ENCODE measurements at regions not wholly inside any gene's neighbourhood (a gene's known extent, or its start where the extent isn't known, plus 50 kb on each side); places are given as distances from the start of the nearest gene placed in this dataset.
A peak's percentile ranks its signal among the peaks of the same experiment; 100 is the strongest.

DNA sequence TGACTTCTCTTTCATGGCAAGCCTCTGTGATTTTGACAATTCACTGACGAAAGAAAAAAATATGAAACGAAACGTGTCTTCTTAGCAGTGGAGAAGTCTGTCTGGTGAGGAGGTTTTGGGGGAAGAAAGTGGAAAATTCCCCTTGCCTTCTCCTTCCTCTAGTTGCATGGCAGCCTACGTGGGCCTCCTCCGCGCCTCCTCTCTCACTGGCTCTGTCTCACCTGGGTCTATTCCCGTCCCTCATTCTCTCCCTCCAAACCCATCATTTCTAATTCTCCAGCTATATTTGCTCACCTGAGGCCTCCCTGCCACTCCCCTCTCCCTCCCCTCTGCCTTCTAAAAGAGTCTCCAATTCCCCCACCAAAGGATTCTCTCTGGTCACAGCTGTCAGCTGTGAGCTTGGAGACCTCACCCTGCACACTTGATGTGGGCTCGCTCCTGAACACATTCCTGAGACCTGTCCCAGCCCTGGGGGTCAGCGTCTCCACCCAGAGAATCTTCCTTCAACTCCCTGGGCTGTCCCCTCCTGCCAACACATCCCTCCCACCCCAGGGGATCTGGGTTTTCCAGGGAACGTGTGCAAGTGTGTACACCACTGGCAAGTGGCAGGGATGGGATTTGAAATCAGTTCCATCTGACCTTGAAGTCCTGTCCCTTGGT, 159.6 kb upstream of the PMEPA1 start:
- Histone ChIP-seq H4K20me1 (replicated peaks in 1 of 2; ENCODE audit: control insufficient read depth in 1 of 2, insufficient read depth in 2 of 2, low read length in 2 of 2) (no peaks in the 10 kb centered on the region), H3K4me1 (replicated peaks in 1 of 4; ENCODE audit: control insufficient read depth in 3 of 4, insufficient read depth in 4 of 4, low read length in 3 of 4) (peaks cover 0 to 5% (median 0%) of the 10 kb centered on the region in 4 experiments; a peak in 3 of 7 replicates), H4K5ac (ENCODE audit: insufficient read length, low read depth, low read length) (no peak overlapping the region), H3K36me3 (ENCODE audit: control insufficient read depth in 2 of 4, insufficient read depth in 4 of 4, low read length in 3 of 4) (no peaks in the 10 kb centered on the region), H4K8ac (ENCODE audit: extremely low read depth, insufficient read depth, low read length) (no peak overlapping the region; the same call in 1 of the 2 replicates), H2BK15ac (ENCODE audit: low read length) (no peak overlapping the region), H3K79me2 (ENCODE audit: control insufficient read depth in 1 of 2, insufficient read depth in 2 of 2, low read length in 2 of 2) (no peaks in the 10 kb centered on the region), H2BK120ac (replicated peaks; ENCODE audit: low read depth, low read length) (no peak overlapping the region), H2AFZ (ENCODE audit: low read length) (no peak overlapping the region), H3K4ac (replicated peaks; ENCODE audit: insufficient read length, low read depth, low read length) (no peak overlapping the region), H3K9me3 (ENCODE audit: insufficient read depth in 2 of 2, low read depth in 1 of 2, low read length in 1 of 2) (no peaks in the 10 kb centered on the region), H3K27ac (ENCODE audit: low read depth, low read length) (no peak overlapping the region), H3K56ac (replicated peaks; ENCODE audit: insufficient read length, low read depth, low read length) (no peak overlapping the region), H3K4me2 (ENCODE audit: insufficient read depth in 1 of 2, low read depth in 2 of 2, low read length in 2 of 2) (no peak overlapping the region), H2AK5ac (ENCODE audit: low read depth, low read length) (no peak overlapping the region; the same call in 1 of the 2 replicates), H2BK5ac (ENCODE audit: low read depth, low read length) (0 out of 2 replicates have a peak overlapping the region, but pooled peaks have one; percentile 5), H4K91ac (replicated peaks; ENCODE audit: insufficient read length, low read length) (no peak overlapping the region), H2BK12ac (ENCODE audit: low read depth, low read length) (no peak overlapping the region), H3K14ac (ENCODE audit: insufficient read length) (no peak overlapping the region), H3K23ac (ENCODE audit: insufficient read length) (no peak overlapping the region), H3K79me1 (ENCODE audit: low read depth, low read length) (no peaks in the 10 kb centered on the region), H3K23me2 (ENCODE audit: low read depth, low read length) (no peaks in the 10 kb centered on the region), H3K4me3 (ENCODE audit: extremely low read depth in 1 of 4, insufficient read depth in 2 of 4, low read depth in 3 of 4, low read length in 4 of 4) (no peak overlapping the region), H2BK20ac (ENCODE audit: low read length) (no peak overlapping the region), H3K18ac (ENCODE audit: extremely low read depth, low read length) (no peak overlapping the region), H3K27me3 (replicated peaks in 1 of 4; ENCODE audit: control insufficient read depth in 3 of 4, extremely low read depth in 1 of 4, insufficient read depth in 3 of 4, low read length in 3 of 4) (no peaks in the 10 kb centered on the region; a peak in 1 of 7 replicates), H3K9ac (replicated peaks in 1 of 4; ENCODE audit: extremely low read depth in 1 of 4, low read depth in 3 of 4, low read length in 3 of 4) (no peak overlapping the region)
- ChIA-PET POLR2A (ENCODE audit: partially characterized antibody) (no interaction called here), CTCF (ENCODE audit: partially characterized antibody) (interaction anchor here (0.9 to 1.5 kb wide), 6 partner anchors 9 to 323 kb away, joined by 3 to 4 read pairs (median 4); no protein-coding TSS in a partner anchor)
- 81% methylated on average over 10 of the region's 10 CpGs; no CpG with 5 or more reads in 1 of the 2 experiments for WGBS, 2 experiments (ENCODE audit: extremely low coverage in 1 of 2, insufficient coverage in 1 of 2, insufficient read length in 1 of 2, insufficient replicate concordance in 2 of 2, low coverage in 1 of 2, low lambda C conversion rate in 2 of 2, missing lambda C conversion rate in 1 of 2)
- DNase-seq (ENCODE audit: low read depth in 1 of 2, low spot score in 2 of 2) (no peak), FAIRE-seq (no peak)
- TF ChIP-seq KDM5A (IDR thresholded peaks at IDR 0.05; ENCODE audit: low read length) (no peak), BRCA1 (IDR thresholded peaks at IDR 0.05; ENCODE audit: low read depth, low read length) (no peak), POLR2AphosphoS5 (IDR thresholded peaks at IDR 0.05; ENCODE audit: low read depth, low read length) (no peak), ZNF274 (IDR thresholded peaks at IDR 0.05; ENCODE audit: borderline replicate concordance, extremely low read depth, low read length) (no peak)

Measured in H1 (cell line).